GM23338 (cell line): ENCODE measurements at regions not wholly inside any gene's neighbourhood (a gene's known extent, or its start where the extent isn't known, plus 50 kb on each side); places are given as distances from the start of the nearest gene placed in this dataset.

Experiments used
- ATAC-seq: fragments of 200-7000 bp; cut with Tn5 transposase; 3 replicates; pipeline ENCODE4 v1.9.1; 2020
- DNase-seq: peaks from one replicate; pipeline ENCODE4 v3.0.0-alpha.2; 2015; ENCODE audit warnings: low spot score
- H2AFZ ChIP-seq: fragments of 200-600 bp; sonication (generic); 2 replicates; pipeline ENCODE4 v1.8.0; 2016; ENCODE audit warnings: antibody characterized with exemption, mild to moderate bottlenecking, moderate library complexity
- H3F3A ChIP-seq: fragments of 200-600 bp; sonication (generic); replicated peaks from 2 replicates; pipeline ENCODE4 v1.8.0; 2017; ENCODE audit warnings: antibody characterized with exemption, mixed run types, low read depth
- H3K27ac ChIP-seq: fragments of 200-600 bp; sonication (generic); 2 replicates; pipeline ENCODE4 v1.6.1; 2016; ENCODE audit warnings: low read depth
- H3K27me3 ChIP-seq: fragments of 200-600 bp; sonication (generic); 2 replicates; pipeline ENCODE4 v1.8.0; 2016; ENCODE audit warnings: mild to moderate bottlenecking, mixed run types, moderate library complexity; ENCODE audit not compliant: insufficient read depth
- H3K36me3 ChIP-seq: fragments of 200-600 bp; sonication (generic); 2 replicates; pipeline ENCODE4 v1.8.0; 2016; ENCODE audit warnings: mild to moderate bottlenecking; ENCODE audit not compliant: insufficient read depth
- H3K4me1 ChIP-seq: fragments of 200-600 bp; sonication (generic); 2 replicates; pipeline ENCODE4 v1.8.0; 2016; ENCODE audit warnings: mild to moderate bottlenecking, moderate library complexity; ENCODE audit not compliant: insufficient read depth
- H3K4me2 ChIP-seq: fragments of 200-600 bp; sonication (generic); 2 replicates; pipeline ENCODE4 v1.7.1; 2017; ENCODE audit warnings: mixed run types
- H3K4me3 ChIP-seq: fragments of 200-600 bp; sonication (generic); 2 replicates; pipeline ENCODE4 v1.6.1; 2016; ENCODE audit warnings: mixed run types
- H3K79me2 ChIP-seq: fragments of 200-600 bp; sonication (generic); replicated peaks from 2 replicates; pipeline ENCODE4 v1.8.0; 2017; ENCODE audit warnings: mild to moderate bottlenecking; ENCODE audit not compliant: insufficient read depth
- H3K9me2 ChIP-seq: fragments of 200-600 bp; sonication (generic); 2 replicates; pipeline ENCODE4 v1.8.0; 2017; ENCODE audit not compliant: insufficient read depth
- H4K20me1 ChIP-seq: fragments of 200-600 bp; sonication (generic); replicated peaks from 2 replicates; pipeline ENCODE4 v1.8.0; 2017; ENCODE audit warnings: mild to moderate bottlenecking; ENCODE audit not compliant: insufficient read depth
- H3K27ac Mint-ChIP-seq: 2 replicates; pipeline ENCODE4 v1.8.0; 2020; ENCODE audit warnings: inconsistent platforms, mild to moderate bottlenecking, moderate library complexity, mixed read lengths
- H3K27me3 Mint-ChIP-seq: 3 replicates; pipeline ENCODE4 v1.8.0; 2022; ENCODE audit warnings: low read depth, mild to moderate bottlenecking, moderate library complexity, mixed read lengths, inconsistent platforms; ENCODE audit not compliant: insufficient read depth, poor library complexity
- H3K36me3 Mint-ChIP-seq: 3 replicates; pipeline ENCODE4 v1.8.0; 2021; ENCODE audit warnings: low read depth, mild to moderate bottlenecking, inconsistent platforms, moderate library complexity, mixed read lengths
- H3K4me1 Mint-ChIP-seq: 3 replicates; pipeline ENCODE4 v1.8.0; 2020; ENCODE audit warnings: mild to moderate bottlenecking, inconsistent platforms, mixed read lengths
- H3K4me3 Mint-ChIP-seq: 3 replicates; pipeline ENCODE4 v1.8.0; 2021; ENCODE audit warnings: moderate library complexity, mild to moderate bottlenecking, inconsistent platforms, mixed read lengths
- H3K9me3 Mint-ChIP-seq: 3 replicates; pipeline ENCODE4 v1.8.0; 2020; ENCODE audit warnings: moderate library complexity, mild to moderate bottlenecking, inconsistent platforms, mixed read lengths
- CTCF ChIP-seq, 2 experiments: fragments of 200-600 bp in 1 of 2; sonication (generic) in 1 of 2; conservative IDR thresholded peaks; 2 replicates each; pipeline versions ENCODE4 v1.5.1 to v1.6.1; 2016 to 2017; ENCODE audit warnings: antibody characterized with exemption in 2 of 2, low read depth in 2 of 2, mild to moderate bottlenecking in 2 of 2, moderate library complexity in 1 of 2
- ETS1 ChIP-seq: IDR thresholded peaks from 2 replicates; pipeline ENCODE4 v1.6.1; 2016; ENCODE audit warnings: antibody characterized with exemption
- JUNB ChIP-seq: IDR thresholded peaks from one replicate; pipeline ENCODE4 v1.6.1; 2016; ENCODE audit warnings: antibody characterized with exemption; ENCODE audit not compliant: unreplicated experiment
- NANOG ChIP-seq: IDR thresholded peaks from 2 replicates; pipeline ENCODE4 v1.6.1; 2016; ENCODE audit warnings: antibody characterized with exemption, borderline replicate concordance
- POLR2AphosphoS5 ChIP-seq: IDR thresholded peaks from 2 replicates; pipeline ENCODE4 v1.6.1; 2016; ENCODE audit warnings: antibody characterized with exemption, low read depth
- REST ChIP-seq: IDR thresholded peaks from one replicate; pipeline ENCODE4 v1.6.1; 2018; ENCODE audit warnings: antibody characterized with exemption; ENCODE audit not compliant: unreplicated experiment
- STAT1 ChIP-seq: IDR thresholded peaks from one replicate; pipeline ENCODE4 v1.6.1; 2016; ENCODE audit warnings: antibody characterized with exemption; ENCODE audit not compliant: unreplicated experiment
- ZNF114 ChIP-seq: fragments of 250-450 bp; sonication (Bioruptor Pico); IDR thresholded peaks from 2 replicates; pipeline ENCODE4 v1.5.0; 2020; ENCODE audit warnings: mild to moderate bottlenecking, moderate library complexity
- ZNF331 ChIP-seq: fragments of 250-450 bp; sonication (Bioruptor Pico); IDR thresholded peaks from 2 replicates; pipeline ENCODE4 v1.5.0; 2020; ENCODE audit warnings: low read depth, mild to moderate bottlenecking, moderate library complexity
- ZNF462 ChIP-seq: fragments of 250-450 bp; sonication (Bioruptor Pico); IDR thresholded peaks from 2 replicates; pipeline ENCODE4 v1.5.0; 2020; ENCODE audit warnings: mild to moderate bottlenecking, moderate library complexity

- Mint-ChIP-seq H3K36me3 (no peaks in the 10 kb centered on the region), H3K4me3 (no peak overlapping the region)
- H3K27ac ChIP-seq: no peak overlapping the region
Observed at GRCh38 chr4:23036921-23037495, 344.3 kb downstream of the GBA3 start.

More at GRCh38 chr4:23036921-23037495, 344.3 kb downstream of the GBA3 start:
- no peaks in the 10 kb centered on the region for H3K27me3 ChIP-seq
- Mint-ChIP-seq H3K27ac (no peak overlapping the region), H3K27me3 (no peaks in the 10 kb centered on the region), H3K9me3 (peaks cover 5% of the 10 kb centered on the region; the same call in 1 of the 3 replicates), H3K4me1 (peaks cover 16% of the 10 kb centered on the region)
- peaks cover 7% of the 10 kb centered on the region for H3K4me1 ChIP-seq
- no peaks in the 10 kb centered on the region for H3F3A ChIP-seq
- no peaks in the 10 kb centered on the region for H3K9me2 ChIP-seq
- no peak overlapping the region for H2AFZ ChIP-seq
- H3K36me3 ChIP-seq: no peaks in the 10 kb centered on the region
- no peak overlapping the region for H3K4me3 ChIP-seq
- no peak for ATAC-seq
- no peak overlapping the region for H3K4me2 ChIP-seq
- DNase-seq: no peak
- no peaks in the 10 kb centered on the region for H3K79me2 ChIP-seq
- no peaks in the 10 kb centered on the region for H4K20me1 ChIP-seq
- TF ChIP-seq NANOG (no peak), ZNF114 (CRISPR knock-in tag) (no peak), REST (no peak), CTCF (conservative IDR thresholded peaks at IDR 0.05; ENCODE audit: low read depth in 2 of 2) (no peak), POLR2AphosphoS5 (no peak), STAT1 (no peak), ZNF462 (no peak), ZNF331 (CRISPR knock-in tag) (no peak), JUNB (no peak), ETS1 (no peak)
